ENCODE measurements at regions not wholly inside any gene's neighbourhood (a gene's known extent, or its start where the extent isn't known, plus 50 kb on each side); places are given as distances from the start of the nearest gene placed in this dataset.

DNA sequence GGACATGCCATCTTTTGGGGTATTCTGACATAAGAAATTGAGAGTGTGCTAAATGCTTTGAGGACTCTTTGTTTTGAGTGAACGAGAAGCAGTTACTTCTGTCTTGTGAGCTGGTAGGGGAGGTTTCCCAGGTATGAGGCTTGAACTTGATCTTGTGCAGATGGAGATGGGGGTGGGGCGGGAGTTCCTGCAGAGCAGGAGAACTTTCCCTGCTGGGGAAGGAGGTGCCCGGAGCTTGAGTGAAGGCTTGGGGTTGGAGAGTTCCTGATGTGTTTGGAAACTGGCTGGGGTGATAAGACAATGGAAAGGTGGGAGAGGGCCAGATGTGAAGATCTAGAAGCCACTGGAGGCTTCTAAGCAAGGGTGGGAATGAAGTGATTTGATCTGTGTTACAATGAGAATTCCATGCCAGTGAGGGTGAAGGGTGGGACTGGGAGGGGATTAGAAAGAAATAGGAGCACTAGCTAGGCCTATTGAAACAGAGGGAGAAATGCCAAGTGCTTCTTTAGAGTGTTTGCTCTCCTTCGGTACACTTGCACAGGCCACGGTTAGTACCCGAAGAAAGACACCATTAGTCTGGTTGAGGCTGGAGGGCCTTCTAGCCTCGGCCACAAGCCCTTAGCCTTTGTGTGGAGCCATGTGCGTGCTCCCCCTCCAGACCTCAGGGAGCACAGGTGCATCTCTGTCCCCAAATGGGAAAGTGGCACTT is 103.5 kb upstream of the STOX2 start:
- TF ChIP-seq, protein P1, sequence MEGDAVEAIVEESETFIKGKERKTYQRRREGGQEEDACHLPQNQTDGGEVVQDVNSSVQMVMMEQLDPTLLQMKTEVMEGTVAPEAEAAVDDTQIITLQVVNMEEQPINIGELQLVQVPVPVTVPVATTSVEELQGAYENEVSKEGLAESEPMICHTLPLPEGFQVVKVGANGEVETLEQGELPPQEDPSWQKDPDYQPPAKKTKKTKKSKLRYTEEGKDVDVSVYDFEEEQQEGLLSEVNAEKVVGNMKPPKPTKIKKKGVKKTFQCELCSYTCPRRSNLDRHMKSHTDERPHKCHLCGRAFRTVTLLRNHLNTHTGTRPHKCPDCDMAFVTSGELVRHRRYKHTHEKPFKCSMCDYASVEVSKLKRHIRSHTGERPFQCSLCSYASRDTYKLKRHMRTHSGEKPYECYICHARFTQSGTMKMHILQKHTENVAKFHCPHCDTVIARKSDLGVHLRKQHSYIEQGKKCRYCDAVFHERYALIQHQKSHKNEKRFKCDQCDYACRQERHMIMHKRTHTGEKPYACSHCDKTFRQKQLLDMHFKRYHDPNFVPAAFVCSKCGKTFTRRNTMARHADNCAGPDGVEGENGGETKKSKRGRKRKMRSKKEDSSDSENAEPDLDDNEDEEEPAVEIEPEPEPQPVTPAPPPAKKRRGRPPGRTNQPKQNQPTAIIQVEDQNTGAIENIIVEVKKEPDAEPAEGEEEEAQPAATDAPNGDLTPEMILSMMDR (IDR thresholded peaks at IDR 0.05) = no peak
- no peak for TF ChIP-seq POLR2A (IDR thresholded peaks at IDR 0.05)

Measured in right lobe of liver (tissue), 4 donors.